Common myeloid progenitor, CD34-positive (primary cell): ENCODE measurements at regions not wholly inside any gene's neighbourhood (a gene's known extent, or its start where the extent isn't known, plus 50 kb on each side); places are given as distances from the start of the nearest gene placed in this dataset.

Source experiments
- CTCF ChIA-PET: fragments of 350-600 bp; sonication (Branson Sonifier 250); formaldehyde crosslinking; loops from one replicate; lab custom pipeline; 2021; ENCODE audit warnings: antibody characterized with exemption; lab: Charles Lee
- POLR2A ChIA-PET: fragments of 350-600 bp; sonication (Branson Sonifier 250); formaldehyde crosslinking; loops from one replicate; lab custom pipeline; 2021; ENCODE audit warnings: antibody characterized with exemption; lab: Charles Lee
- DNase-seq, 3 donors: peaks; one replicate each; pipeline versions ENCODE4 v3.0.0 to v3.0.0-alpha.2; 2013
- H3K27ac ChIP-seq, 2 experiments: 1 replicate in 1 of 2; 2 replicates in 1 of 2; pipeline ENCODE4 v1.7.0; 2013; ENCODE audit warnings: inconsistent platforms in 2 of 2, low read length in 2 of 2, mild to moderate bottlenecking in 2 of 2, low read depth in 1 of 2, moderate library complexity in 1 of 2; ENCODE audit not compliant: severe bottlenecking in 2 of 2, insufficient read depth in 1 of 2, poor library complexity in 1 of 2
- H3K27me3 ChIP-seq, 5 experiments: replicated peaks in 2 of 5; 1 replicate in 3 of 5; 2 replicates in 2 of 5; pipeline versions ENCODE4 v1.6.1 to v1.7.0; 2013; ENCODE audit warnings: low read length in 4 of 5, mild to moderate bottlenecking in 2 of 5, moderate library complexity in 2 of 5, inconsistent platforms in 1 of 5; ENCODE audit not compliant: insufficient read depth in 5 of 5, control insufficient read depth in 4 of 5
- H3K36me3 ChIP-seq, 4 experiments: 1 replicate in 2 of 4; 2 replicates in 2 of 4; pipeline versions ENCODE4 v1.6.1 to v1.7.0; 2013; ENCODE audit warnings: low read length in 3 of 4, control low read depth in 1 of 4, mild to moderate bottlenecking in 1 of 4; ENCODE audit not compliant: control insufficient read depth in 4 of 4, insufficient read depth in 4 of 4
- H3K4me1 ChIP-seq, 4 experiments: 1 replicate in 3 of 4; 2 replicates in 1 of 4; pipeline versions ENCODE4 v1.6.1 to v1.7.1; 2013; ENCODE audit warnings: low read length in 3 of 4, mild to moderate bottlenecking in 3 of 4, control low read depth in 1 of 4, inconsistent platforms in 1 of 4, moderate library complexity in 1 of 4; ENCODE audit not compliant: control insufficient read depth in 4 of 4, insufficient read depth in 4 of 4; ENCODE audit errors: control extremely low read depth in 1 of 4
- H3K4me3 ChIP-seq, 7 experiments: 1 replicate in 4 of 7; 2 replicates in 3 of 7; pipeline versions ENCODE4 v1.5.1 to v1.7.0; 2013; ENCODE audit warnings: mild to moderate bottlenecking in 7 of 7, low read length in 6 of 7, moderate library complexity in 6 of 7, inconsistent platforms in 2 of 7, low read depth in 2 of 7, control low read depth in 1 of 7; ENCODE audit not compliant: insufficient read depth in 4 of 7, control insufficient read depth in 1 of 7; ENCODE audit errors: extremely low read depth in 1 of 7
- H3K9me3 ChIP-seq, 5 experiments: 1 replicate in 4 of 5; 2 replicates in 1 of 5; pipeline versions ENCODE4 v1.6.1 to v1.7.1; 2013; ENCODE audit warnings: low read length in 4 of 5, mild to moderate bottlenecking in 2 of 5, inconsistent platforms in 1 of 5, low read depth in 1 of 5, moderate library complexity in 1 of 5; ENCODE audit not compliant: control insufficient read depth in 4 of 5, insufficient read depth in 2 of 5; ENCODE audit errors: control extremely low read depth in 1 of 5
- WGBS: methylation state at CpG from one replicate; pipeline ENCODE4 v1.1.5; 2013; ENCODE audit not compliant: insufficient coverage; 5-methylcytosine and 5-hydroxymethylcytosine counted together

GRCh38 chr4:182185491-182185890 is 57.7 kb upstream of the TENM3 start:
- ChIA-PET CTCF (interaction anchor here (0.6 to 0.7 kb wide), 3 partner anchors 320 to 1365 kb away, joined by 3 to 4 read pairs (median 3); no protein-coding TSS in a partner anchor), POLR2A (no interaction called here)
- no peaks in the 10 kb centered on the region for H3K9me3 ChIP-seq
- H3K36me3 ChIP-seq, result no peaks in the 10 kb centered on the region
- peaks cover 0 to 9% (median 0%) of the 10 kb centered on the region in 5 experiments for H3K27me3 ChIP-seq
- no peaks in the 10 kb centered on the region for H3K4me1 ChIP-seq
- no peak for DNase-seq
- 85% methylated on average over 3 of the region's 6 CpGs for WGBS
- no peak overlapping the region for H3K27ac ChIP-seq
- no peak overlapping the region for H3K4me3 ChIP-seq

- Histone ChIP-seq H3K27me3 (peaks cover 0 to 4% (median 2%) of the 10 kb centered on the region in 5 experiments), H3K4me3 (no peak overlapping the region), H3K4me1 (no peaks in the 10 kb centered on the region), H3K9me3 (no peaks in the 10 kb centered on the region), H3K36me3 (no peaks in the 10 kb centered on the region), H3K27ac (no peak overlapping the region)
- WGBS, result 100% methylated on average over 1 of the region's 2 CpGs
- DNase-seq, result no peak
- POLR2A ChIA-PET, result no interaction called here
- CTCF ChIA-PET, result no interaction called here
Observed at GRCh38 chr4:182187674-182188073, 55.5 kb upstream of the TENM3 start.

GRCh38 chr4:182188622-182189021 is 54.6 kb upstream of the TENM3 start:
- WGBS, result no CpG with 5 or more reads among the region's 3 CpGs
- ChIA-PET POLR2A (no interaction called here), CTCF (no interaction called here)
- no peak for DNase-seq
- Histone ChIP-seq H3K9me3 (no peaks in the 10 kb centered on the region), H3K4me1 (no peaks in the 10 kb centered on the region), H3K27ac (no peak overlapping the region), H3K36me3 (no peaks in the 10 kb centered on the region), H3K4me3 (no peak overlapping the region), H3K27me3 (peaks cover 0 to 3% (median 2%) of the 10 kb centered on the region in 5 experiments)

- H3K27me3 ChIP-seq, result peaks cover 0 to 3% (median 2%) of the 10 kb centered on the region in 5 experiments
- no peaks in the 10 kb centered on the region for H3K9me3 ChIP-seq
- ChIA-PET CTCF (no interaction called here), POLR2A (no interaction called here)
- WGBS, result 34% methylated on average over 2 of the region's 8 CpGs
- no peak overlapping the region for H3K4me3 ChIP-seq
- DNase-seq, result peak; percentile 35 to 85 (median 78)
- no peaks in the 10 kb centered on the region for H3K4me1 ChIP-seq
- no peak overlapping the region for H3K27ac ChIP-seq
- H3K36me3 ChIP-seq, result no peaks in the 10 kb centered on the region
Observed at GRCh38 chr4:182189103-182189878, 53.9 kb upstream of the TENM3 start.

GRCh38 chr4:182190306-182190705 is 52.9 kb upstream of the TENM3 start:
- Histone ChIP-seq H3K4me1 (no peaks in the 10 kb centered on the region), H3K4me3 (no peak overlapping the region), H3K36me3 (no peaks in the 10 kb centered on the region), H3K27me3 (peaks cover 0 to 3% (median 2%) of the 10 kb centered on the region in 5 experiments), H3K27ac (no peak overlapping the region), H3K9me3 (no peaks in the 10 kb centered on the region)
- ChIA-PET POLR2A (no interaction called here), CTCF (no interaction called here)
- 90% methylated on average over 8 of the region's 8 CpGs for WGBS
- DNase-seq, result no peak

- Histone ChIP-seq H3K27me3 (peaks cover 0 to 3% (median 2%) of the 10 kb centered on the region in 5 experiments), H3K9me3 (no peaks in the 10 kb centered on the region), H3K4me1 (no peaks in the 10 kb centered on the region), H3K4me3 (no peak overlapping the region), H3K36me3 (no peaks in the 10 kb centered on the region), H3K27ac (no peak overlapping the region)
- ChIA-PET CTCF (no interaction called here), POLR2A (no interaction called here)
- DNase-seq, result no peak
- WGBS, result no CpG with 5 or more reads among the region's 1 CpG
Observed at GRCh38 chr4:182192511-182193181, 50.6 kb upstream of the TENM3 start.

- Histone ChIP-seq H3K27me3 (peaks cover 0 to 3% (median 2%) of the 10 kb centered on the region in 5 experiments), H3K36me3 (no peaks in the 10 kb centered on the region), H3K9me3 (no peaks in the 10 kb centered on the region), H3K27ac (no peak overlapping the region), H3K4me1 (no peaks in the 10 kb centered on the region), H3K4me3 (no peak overlapping the region)
- ChIA-PET CTCF (no interaction called here), POLR2A (no interaction called here)
- DNase-seq, result no peak
- 80% methylated on average over 1 of the region's 8 CpGs for WGBS
Observed at GRCh38 chr4:182193311-182193710, 49.9 kb upstream of the TENM3 start.
